ENCODE measurements at regions not wholly inside any gene's neighbourhood (a gene's known extent, or its start where the extent isn't known, plus 50 kb on each side); places are given as distances from the start of the nearest gene placed in this dataset.

DNA sequence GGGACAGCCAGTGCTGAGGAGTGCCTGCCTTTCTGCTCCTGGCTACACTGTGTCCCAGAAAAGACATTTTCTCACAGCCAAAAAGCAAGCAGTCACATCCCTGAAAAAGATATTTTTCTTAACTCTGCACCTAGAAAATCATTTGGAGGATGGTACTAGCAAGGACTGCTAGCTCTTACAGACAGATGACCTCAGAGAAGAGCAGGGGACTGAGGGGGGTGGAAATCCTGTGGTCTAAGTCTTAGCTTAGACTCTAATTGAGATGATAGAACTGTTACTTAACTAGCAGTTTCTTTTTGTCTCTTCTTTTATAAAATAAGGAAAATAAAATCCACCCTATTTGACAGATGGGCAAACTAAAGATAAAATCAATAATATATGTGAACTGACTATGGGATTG, 152.8 kb downstream of the TMEM200A start:
- H3K27me3 ChIP-seq, result no peaks in the 10 kb centered on the region

GRCh38 chr6:130520221-130520620, 154.4 kb downstream of the TMEM200A start:
- no peaks in the 10 kb centered on the region for H3K27me3 ChIP-seq
- no peak for ATAC-seq
- 57 to 65% methylated on average over 3 of the region's 3 CpGs for WGBS, 2 donors (ENCODE audit: low coverage in 1 of 2)
- no peak overlapping the region for H3K27ac ChIP-seq
- no peak overlapping the region for H3K4me3 ChIP-seq
- H3K36me3 ChIP-seq, result no peaks in the 10 kb centered on the region
- no peaks in the 10 kb centered on the region for H3K4me1 ChIP-seq
- TF ChIP-seq, protein P1, sequence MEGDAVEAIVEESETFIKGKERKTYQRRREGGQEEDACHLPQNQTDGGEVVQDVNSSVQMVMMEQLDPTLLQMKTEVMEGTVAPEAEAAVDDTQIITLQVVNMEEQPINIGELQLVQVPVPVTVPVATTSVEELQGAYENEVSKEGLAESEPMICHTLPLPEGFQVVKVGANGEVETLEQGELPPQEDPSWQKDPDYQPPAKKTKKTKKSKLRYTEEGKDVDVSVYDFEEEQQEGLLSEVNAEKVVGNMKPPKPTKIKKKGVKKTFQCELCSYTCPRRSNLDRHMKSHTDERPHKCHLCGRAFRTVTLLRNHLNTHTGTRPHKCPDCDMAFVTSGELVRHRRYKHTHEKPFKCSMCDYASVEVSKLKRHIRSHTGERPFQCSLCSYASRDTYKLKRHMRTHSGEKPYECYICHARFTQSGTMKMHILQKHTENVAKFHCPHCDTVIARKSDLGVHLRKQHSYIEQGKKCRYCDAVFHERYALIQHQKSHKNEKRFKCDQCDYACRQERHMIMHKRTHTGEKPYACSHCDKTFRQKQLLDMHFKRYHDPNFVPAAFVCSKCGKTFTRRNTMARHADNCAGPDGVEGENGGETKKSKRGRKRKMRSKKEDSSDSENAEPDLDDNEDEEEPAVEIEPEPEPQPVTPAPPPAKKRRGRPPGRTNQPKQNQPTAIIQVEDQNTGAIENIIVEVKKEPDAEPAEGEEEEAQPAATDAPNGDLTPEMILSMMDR (IDR thresholded peaks at IDR 0.05), result no peak
- no peak for TF ChIP-seq EP300 (IDR thresholded peaks at IDR 0.05)
- no peak for TF ChIP-seq POLR2A (IDR thresholded peaks at IDR 0.05)
- no peak for TF ChIP-seq POLR2AphosphoS5 (IDR thresholded peaks at IDR 0.05)
- no peaks in the 10 kb centered on the region for H3K9me3 ChIP-seq

More for the DNA sequence above, 152.8 kb downstream of the TMEM200A start:
- H3K36me3 ChIP-seq, result no peaks in the 10 kb centered on the region
- ATAC-seq, result no peak
- no peaks in the 10 kb centered on the region for H3K4me1 ChIP-seq
- no peak overlapping the region for H3K4me3 ChIP-seq
- no peaks in the 10 kb centered on the region for H3K9me3 ChIP-seq
- H3K27ac ChIP-seq, result no peak overlapping the region
- TF ChIP-seq, protein P1 (IDR thresholded peaks at IDR 0.05), result no peak
- no peak for TF ChIP-seq EP300 (IDR thresholded peaks at IDR 0.05)
- TF ChIP-seq POLR2AphosphoS5 (IDR thresholded peaks at IDR 0.05), result no peak
- no peak for TF ChIP-seq POLR2A (IDR thresholded peaks at IDR 0.05)

DNA sequence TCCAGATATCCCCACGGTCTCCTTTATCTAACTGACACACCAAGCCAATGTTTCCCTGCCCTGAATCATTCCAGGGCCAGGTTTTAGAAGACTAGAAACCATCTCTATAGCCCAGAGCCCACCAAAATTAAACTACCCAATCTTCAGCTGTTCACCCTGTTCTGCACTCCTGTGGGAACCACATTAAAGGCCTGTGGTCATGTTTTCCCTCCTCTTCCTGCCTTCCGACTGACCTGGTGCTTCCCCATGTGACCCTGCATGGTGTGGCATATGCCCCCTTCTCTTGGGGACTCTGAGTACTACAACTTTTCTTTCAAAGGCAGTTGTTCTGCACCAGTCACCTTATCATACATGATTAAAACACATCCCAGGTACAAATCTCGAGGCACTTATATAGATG, 155.0 kb downstream of the TMEM200A start:
- H3K4me1 ChIP-seq, result no peaks in the 10 kb centered on the region
- WGBS, 2 donors (ENCODE audit: low coverage in 1 of 2), result 20 to 79% methylated on average over 1 to 3 of the region's 3 CpGs
- no peaks in the 10 kb centered on the region for H3K9me3 ChIP-seq
- H3K27ac ChIP-seq, result no peak overlapping the region
- H3K36me3 ChIP-seq, result no peaks in the 10 kb centered on the region
- TF ChIP-seq POLR2A (IDR thresholded peaks at IDR 0.05), result no peak
- TF ChIP-seq, protein P1 (IDR thresholded peaks at IDR 0.05), result no peak
- no peak for TF ChIP-seq EP300 (IDR thresholded peaks at IDR 0.05)
- no peak for TF ChIP-seq POLR2AphosphoS5 (IDR thresholded peaks at IDR 0.05)
- no peak for ATAC-seq
- H3K27me3 ChIP-seq, result no peaks in the 10 kb centered on the region
- no peak overlapping the region for H3K4me3 ChIP-seq

GRCh38 chr6:130524552-130524951, 158.7 kb downstream of the TMEM200A start:
- H3K27ac ChIP-seq, result no peak overlapping the region
- no peaks in the 10 kb centered on the region for H3K9me3 ChIP-seq
- H3K36me3 ChIP-seq, result no peaks in the 10 kb centered on the region
- no peak for TF ChIP-seq POLR2AphosphoS5 (IDR thresholded peaks at IDR 0.05)
- TF ChIP-seq, protein P1 (IDR thresholded peaks at IDR 0.05), result no peak
- no peak for TF ChIP-seq EP300 (IDR thresholded peaks at IDR 0.05)
- no peaks in the 10 kb centered on the region for H3K4me1 ChIP-seq
- H3K4me3 ChIP-seq, result no peak overlapping the region
- WGBS, 2 donors (ENCODE audit: low coverage in 1 of 2), result 93% methylated on average over 5 of the region's 5 CpGs; no CpG with 5 or more reads in 1 of the 2 donors
- no peak for ATAC-seq
- no peaks in the 10 kb centered on the region for H3K27me3 ChIP-seq

- 89% methylated on average over 1 of the region's 1 CpG; no CpG with 5 or more reads in 1 of the 2 donors for WGBS, 2 donors (ENCODE audit: low coverage in 1 of 2)
- Histone ChIP-seq H3K27ac (no peak overlapping the region), H3K9me3 (no peaks in the 10 kb centered on the region), H3K27me3 (no peaks in the 10 kb centered on the region), H3K4me1 (no peaks in the 10 kb centered on the region), H3K4me3 (no peak overlapping the region), H3K36me3 (no peaks in the 10 kb centered on the region)
- TF ChIP-seq EP300 (IDR thresholded peaks at IDR 0.05), result no peak
- TF ChIP-seq, protein P1 (IDR thresholded peaks at IDR 0.05), result no peak
- no peak for TF ChIP-seq POLR2AphosphoS5 (IDR thresholded peaks at IDR 0.05)
- TF ChIP-seq POLR2A (IDR thresholded peaks at IDR 0.05), result no peak
- no peak for ATAC-seq
These were observed 159.6 kb downstream of the TMEM200A start for GRCh38 chr6:130525408-130525807.

Data from gastroesophageal sphincter (tissue), 4 donors.